Kidney glomerular epithelial cell (primary cell): ENCODE measurements at regions not wholly inside any gene's neighbourhood (a gene's known extent, or its start where the extent isn't known, plus 50 kb on each side); places are given as distances from the start of the nearest gene placed in this dataset.
"Not testable (repeated sequence)": the region's sequence is repeated elsewhere in the genome, so short reads cannot be mapped to it uniquely, and the experiment has no call there.

ENCODE experiments used
- DNase-seq: peaks from one replicate; lab custom pipeline; 2025; lab: John Stamatoyannopoulos, UW

GRCh38 chr10:81444242-81444929, 430.6 kb upstream of the NRG3 start:
- DNase-seq: no peak

GRCh38 chr10:81450651-81451050, 424.3 kb upstream of the NRG3 start:
- no peak for DNase-seq

- DNase-seq: no peak
Measured at GRCh38 chr10:81472927-81473470, 402.0 kb upstream of the NRG3 start.

GRCh38 chr10:81473755-81474154, 401.2 kb upstream of the NRG3 start:
- no peak for DNase-seq

- DNase-seq: no peak
Measured at GRCh38 chr10:81479316-81479715, 395.7 kb upstream of the NRG3 start.

GRCh38 chr10:81496626-81497025, 378.4 kb upstream of the NRG3 start:
- DNase-seq: no peak

- DNase-seq: no peak
Measured at GRCh38 chr10:81498011-81498551, 376.9 kb upstream of the NRG3 start.

GRCh38 chr10:81502677-81503359, 372.2 kb upstream of the NRG3 start:
- DNase-seq: no peak

GRCh38 chr10:81505777-81506176, 369.2 kb upstream of the NRG3 start:
- not testable (repeated sequence) for DNase-seq

GRCh38 chr10:81514811-81515210, 360.2 kb upstream of the NRG3 start:
- no peak for DNase-seq

- DNase-seq: no peak
Measured at GRCh38 chr10:81520688-81521087, 354.3 kb upstream of the NRG3 start.

GRCh38 chr10:81524467-81524866, 350.5 kb upstream of the NRG3 start:
- DNase-seq: no peak

- DNase-seq: no peak
Measured at GRCh38 chr10:81532403-81532802, 342.6 kb upstream of the NRG3 start.

GRCh38 chr10:81534991-81535390, 340.0 kb upstream of the NRG3 start:
- DNase-seq: no peak

GRCh38 chr10:81541517-81541916, 333.5 kb upstream of the NRG3 start:
- no peak for DNase-seq

GRCh38 chr10:81546243-81546642, 328.8 kb upstream of the NRG3 start:
- no peak for DNase-seq

GRCh38 chr10:81548160-81548559, 326.8 kb upstream of the NRG3 start:
- no peak for DNase-seq

GRCh38 chr10:81564143-81564542, 310.9 kb upstream of the NRG3 start:
- no peak for DNase-seq

- DNase-seq: no peak
Measured at GRCh38 chr10:81569488-81569887, 305.5 kb upstream of the NRG3 start.

GRCh38 chr10:81570349-81570748, 304.6 kb upstream of the NRG3 start:
- no peak for DNase-seq

GRCh38 chr10:81570878-81571794, 303.9 kb upstream of the NRG3 start:
- DNase-seq: no peak

GRCh38 chr10:81575036-81575435, 300.0 kb upstream of the NRG3 start:
- DNase-seq: no peak
